ENCODE measurements at regions not wholly inside any gene's neighbourhood (a gene's known extent, or its start where the extent isn't known, plus 50 kb on each side); places are given as distances from the start of the nearest gene placed in this dataset.

- TF ChIP-seq CTCF (IDR thresholded peaks at IDR 0.05) (no peak), POLR2A (IDR thresholded peaks at IDR 0.05) (no peak)
Measured at GRCh38 chr3:24985668-24986067, 442.4 kb upstream of the RARB start.
